ENCODE measurements at regions not wholly inside any gene's neighbourhood (a gene's known extent, or its start where the extent isn't known, plus 50 kb on each side); places are given as distances from the start of the nearest gene placed in this dataset.

DNA sequence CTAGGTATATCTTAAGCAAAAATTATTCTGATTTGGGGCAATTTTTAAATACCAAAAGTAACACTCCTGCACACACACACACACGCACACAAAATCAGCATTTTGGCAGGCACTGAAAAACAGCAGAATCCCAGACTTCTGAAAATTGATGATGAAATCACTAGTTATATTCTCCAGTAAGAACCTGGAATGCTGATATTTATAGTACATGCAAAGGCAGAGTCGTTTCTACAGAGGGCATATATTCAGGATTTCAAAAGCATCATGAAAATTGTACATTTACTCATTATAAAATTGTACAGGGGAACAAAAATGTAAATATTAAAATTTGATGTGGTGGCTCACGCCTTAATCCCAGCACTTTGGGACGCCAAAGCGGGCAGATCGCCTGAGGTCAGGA lies 352.5 kb upstream of the PITX2 start:
- DNase-seq (no peak), ATAC-seq (no peak)
- H3K9me3 ChIP-seq (ENCODE audit: control insufficient read depth, low read length, poor library complexity, severe bottlenecking): no peaks in the 10 kb centered on the region
- no peak overlapping the region for H3K27ac Mint-ChIP-seq
- H3K4me3 Mint-ChIP-seq: no peak overlapping the region
- no peaks in the 10 kb centered on the region for H3K4me1 Mint-ChIP-seq
- H3K27me3 Mint-ChIP-seq: no peaks in the 10 kb centered on the region
- no peaks in the 10 kb centered on the region for H3K36me3 Mint-ChIP-seq (ENCODE audit: low read depth)

DNA sequence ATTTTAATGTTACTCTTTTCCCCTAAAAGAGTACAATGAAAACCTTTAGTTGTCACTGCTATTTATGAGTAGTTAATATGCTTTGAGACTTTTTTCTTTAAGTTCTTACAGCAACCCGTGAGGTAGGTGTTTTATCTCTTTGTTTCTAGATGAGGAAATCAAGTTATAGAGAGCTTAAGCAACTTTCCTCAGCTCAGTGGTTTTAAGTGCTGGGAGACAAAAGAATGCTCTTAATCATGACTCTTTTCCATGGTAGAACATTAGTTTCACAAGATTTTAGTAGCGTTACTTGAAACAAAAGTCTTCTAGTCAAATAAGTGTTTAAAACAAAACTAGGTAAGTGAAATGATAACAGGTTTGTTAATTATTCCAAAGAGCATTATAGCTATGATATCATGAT lies 354.7 kb upstream of the PITX2 start:
- ATAC-seq (no peak), DNase-seq (no peak)
- H3K27me3 Mint-ChIP-seq: no peaks in the 10 kb centered on the region
- no peaks in the 10 kb centered on the region for H3K4me1 Mint-ChIP-seq
- no peak overlapping the region for H3K4me3 Mint-ChIP-seq
- no peaks in the 10 kb centered on the region for H3K9me3 ChIP-seq (ENCODE audit: control insufficient read depth, low read length, poor library complexity, severe bottlenecking)
- no peak overlapping the region for H3K27ac Mint-ChIP-seq
- no peaks in the 10 kb centered on the region for H3K36me3 Mint-ChIP-seq (ENCODE audit: low read depth)

DNA sequence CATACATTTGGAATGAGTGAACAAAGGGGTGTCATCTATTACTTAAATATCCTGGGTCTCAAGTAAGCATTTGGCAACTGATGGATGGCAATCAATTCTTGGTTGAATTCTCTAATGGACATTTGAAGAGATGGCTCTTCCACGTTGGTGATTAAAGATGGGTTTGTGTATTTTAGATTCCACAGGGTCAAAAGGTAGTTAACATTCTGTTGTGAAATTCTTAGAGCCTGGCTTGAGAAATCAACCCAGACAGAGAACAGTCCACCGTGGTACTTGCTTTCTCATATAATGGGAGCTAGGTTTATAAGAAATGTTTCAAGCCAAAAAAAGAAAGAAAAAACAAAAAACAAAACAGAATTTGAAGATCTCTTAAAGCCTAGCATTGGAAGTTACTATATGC lies 355.9 kb upstream of the PITX2 start:
- no peaks in the 10 kb centered on the region for H3K9me3 ChIP-seq (ENCODE audit: control insufficient read depth, low read length, poor library complexity, severe bottlenecking)
- Mint-ChIP-seq H3K4me3 (no peak overlapping the region), H3K36me3 (ENCODE audit: low read depth) (no peaks in the 10 kb centered on the region), H3K4me1 (no peaks in the 10 kb centered on the region), H3K27me3 (no peaks in the 10 kb centered on the region), H3K27ac (no peak overlapping the region)
- DNase-seq (no peak), ATAC-seq (no peak)

DNA sequence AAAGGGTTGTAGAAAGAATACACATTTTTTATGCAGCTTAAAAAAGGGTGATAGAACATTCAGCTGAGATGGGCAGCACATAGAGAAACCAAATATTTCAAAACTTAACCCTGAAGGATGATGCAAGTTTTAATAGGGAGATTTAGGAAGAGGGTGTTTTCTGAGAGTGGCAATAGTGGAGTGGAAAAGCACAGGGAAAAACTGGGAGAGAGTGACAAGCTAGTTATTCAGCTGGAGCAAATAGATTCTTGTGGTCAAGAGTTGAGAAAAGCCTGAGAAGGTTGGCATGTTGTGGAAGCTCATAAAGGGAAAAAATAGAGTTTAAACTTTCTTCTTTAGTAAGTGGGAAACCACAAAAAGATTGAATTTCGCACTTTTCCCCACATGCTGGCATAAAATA lies 359.6 kb upstream of the PITX2 start:
- H3K9me3 ChIP-seq (ENCODE audit: control insufficient read depth, low read length, poor library complexity, severe bottlenecking): no peaks in the 10 kb centered on the region
- H3K4me3 Mint-ChIP-seq: no peak overlapping the region
- no peak for DNase-seq
- no peaks in the 10 kb centered on the region for H3K36me3 Mint-ChIP-seq (ENCODE audit: low read depth)
- no peak for ATAC-seq
- no peak overlapping the region for H3K27ac Mint-ChIP-seq
- H3K27me3 Mint-ChIP-seq: no peaks in the 10 kb centered on the region
- H3K4me1 Mint-ChIP-seq: no peaks in the 10 kb centered on the region

DNA sequence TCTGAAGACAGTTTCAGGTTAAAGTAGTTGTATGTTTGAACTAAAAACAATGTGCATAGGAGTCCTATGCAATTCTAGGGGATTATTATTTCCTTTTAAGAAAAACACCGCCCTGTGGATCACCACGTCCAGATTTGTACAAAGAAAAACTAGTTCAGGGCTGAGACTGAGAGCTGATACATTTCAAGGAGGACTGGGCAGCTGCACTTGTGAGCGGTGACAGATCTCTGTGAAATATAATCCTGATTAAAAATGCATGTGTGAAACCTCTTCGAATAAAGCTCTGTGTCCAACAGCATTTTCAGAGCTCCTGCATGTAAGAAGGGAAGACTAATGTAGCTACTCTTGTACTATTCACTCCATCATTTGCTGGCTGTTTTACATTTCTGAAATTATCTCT lies 365.8 kb upstream of the PITX2 start:
- Mint-ChIP-seq H3K27me3 (no peaks in the 10 kb centered on the region), H3K27ac (no peak overlapping the region), H3K4me3 (no peak overlapping the region), H3K4me1 (no peaks in the 10 kb centered on the region), H3K36me3 (ENCODE audit: low read depth) (no peaks in the 10 kb centered on the region)
- ATAC-seq (no peak), DNase-seq (no peak)
- H3K9me3 ChIP-seq (ENCODE audit: control insufficient read depth, low read length, poor library complexity, severe bottlenecking): no peaks in the 10 kb centered on the region

DNA sequence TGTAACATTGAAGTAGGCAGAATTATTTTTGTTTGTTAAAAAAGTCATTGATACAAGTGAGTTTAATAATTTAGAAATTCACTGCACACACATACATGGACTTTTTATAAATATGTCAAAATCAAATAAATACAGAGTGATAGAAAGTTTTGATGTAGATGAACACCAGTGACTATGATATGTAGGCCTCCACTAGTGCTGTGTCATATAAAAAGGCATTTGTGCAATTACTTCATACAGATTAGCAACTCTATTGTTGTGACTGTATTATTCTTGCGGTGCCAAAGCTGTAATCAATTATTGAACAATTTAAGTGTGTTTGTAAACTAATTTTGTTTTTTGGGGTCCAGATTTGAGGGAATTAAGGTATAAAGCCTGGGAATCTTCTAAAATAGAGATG lies 366.2 kb upstream of the PITX2 start:
- no peak for ATAC-seq
- H3K4me1 Mint-ChIP-seq: no peaks in the 10 kb centered on the region

DNA sequence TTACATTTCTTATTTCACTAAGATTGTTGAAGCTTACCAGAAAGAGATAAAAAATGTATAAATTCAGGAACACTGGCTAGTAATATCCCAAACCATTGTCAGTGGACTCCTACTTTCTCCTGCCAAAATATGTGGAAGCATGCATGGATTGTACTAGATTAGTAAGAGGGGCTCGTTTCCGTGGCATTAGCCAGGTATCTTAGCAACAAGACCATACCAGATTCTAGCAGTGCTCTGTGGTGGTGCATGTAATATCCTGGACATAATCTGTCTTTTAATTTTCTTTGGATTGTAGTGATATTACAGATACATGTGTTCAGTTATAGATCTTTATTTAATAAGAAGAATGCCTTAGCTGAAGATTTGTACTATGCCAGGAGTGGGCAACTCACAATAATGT lies 371.9 kb upstream of the PITX2 start:
- Mint-ChIP-seq H3K27ac (no peak overlapping the region), H3K36me3 (ENCODE audit: low read depth) (no peaks in the 10 kb centered on the region), H3K4me1 (no peaks in the 10 kb centered on the region), H3K27me3 (no peaks in the 10 kb centered on the region), H3K4me3 (no peak overlapping the region)
- ATAC-seq (no peak), DNase-seq (no peak)
- no peaks in the 10 kb centered on the region for H3K9me3 ChIP-seq (ENCODE audit: control insufficient read depth, low read length, poor library complexity, severe bottlenecking)

More for the DNA sequence above, 366.2 kb upstream of the PITX2 start:
- H3K4me3 Mint-ChIP-seq: no peak overlapping the region
- no peaks in the 10 kb centered on the region for H3K9me3 ChIP-seq (ENCODE audit: control insufficient read depth, low read length, poor library complexity, severe bottlenecking)
- no peak for DNase-seq
- no peaks in the 10 kb centered on the region for H3K36me3 Mint-ChIP-seq (ENCODE audit: low read depth)
- H3K27me3 Mint-ChIP-seq: no peaks in the 10 kb centered on the region
- H3K27ac Mint-ChIP-seq: no peak overlapping the region

DNA sequence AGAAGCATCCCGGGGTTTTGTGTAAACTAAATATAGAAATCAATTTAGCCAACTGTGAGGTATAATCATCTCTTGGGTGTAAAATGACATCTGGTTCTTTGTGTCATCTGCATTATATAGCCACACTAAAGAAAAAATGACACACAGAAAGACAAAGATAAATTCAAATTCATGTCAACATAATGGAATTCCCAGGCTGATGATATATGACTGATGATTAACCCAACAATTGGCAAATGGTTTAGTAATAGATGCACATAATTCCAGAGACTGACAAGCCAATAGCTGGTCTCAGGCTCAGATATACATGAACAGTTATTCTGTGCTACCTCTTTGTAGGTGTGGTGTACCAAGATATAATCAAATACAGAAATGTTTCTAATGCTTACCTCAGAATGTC lies 375.4 kb upstream of the PITX2 start:
- H3K27ac Mint-ChIP-seq: no peak overlapping the region
- DNase-seq (no peak), ATAC-seq (no peak)
- H3K27me3 Mint-ChIP-seq: no peaks in the 10 kb centered on the region
- no peaks in the 10 kb centered on the region for H3K9me3 ChIP-seq (ENCODE audit: control insufficient read depth, low read length, poor library complexity, severe bottlenecking)
- H3K4me3 Mint-ChIP-seq: no peak overlapping the region
- no peaks in the 10 kb centered on the region for H3K4me1 Mint-ChIP-seq
- no peaks in the 10 kb centered on the region for H3K36me3 Mint-ChIP-seq (ENCODE audit: low read depth)

DNA sequence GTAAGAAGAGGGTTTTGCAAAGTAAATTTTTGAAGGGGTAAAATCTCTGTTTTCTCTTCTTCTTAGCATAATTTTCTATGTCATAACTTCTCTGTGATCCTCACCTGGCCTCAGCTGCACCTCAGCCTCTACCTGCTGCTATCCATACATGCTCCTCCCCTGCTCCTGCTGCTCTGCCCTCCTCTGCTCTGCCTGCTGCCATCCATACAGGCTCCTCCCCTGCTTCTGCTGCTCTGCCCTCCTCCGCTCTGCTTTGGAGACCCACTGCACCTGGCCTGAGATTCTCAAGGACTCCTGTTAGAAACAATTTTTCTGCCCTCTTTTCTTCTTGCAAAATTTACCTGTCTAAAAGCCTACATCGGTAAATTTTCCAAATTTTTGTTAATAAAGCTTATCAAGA lies 388.6 kb upstream of the PITX2 start:
- DNase-seq (no peak), ATAC-seq (no peak)
- H3K4me3 Mint-ChIP-seq: no peak overlapping the region
- no peaks in the 10 kb centered on the region for H3K27me3 Mint-ChIP-seq
- no peak overlapping the region for H3K27ac Mint-ChIP-seq
- no peaks in the 10 kb centered on the region for H3K4me1 Mint-ChIP-seq
- H3K36me3 Mint-ChIP-seq (ENCODE audit: low read depth): no peaks in the 10 kb centered on the region
- no peaks in the 10 kb centered on the region for H3K9me3 ChIP-seq (ENCODE audit: control insufficient read depth, low read length, poor library complexity, severe bottlenecking)

DNA sequence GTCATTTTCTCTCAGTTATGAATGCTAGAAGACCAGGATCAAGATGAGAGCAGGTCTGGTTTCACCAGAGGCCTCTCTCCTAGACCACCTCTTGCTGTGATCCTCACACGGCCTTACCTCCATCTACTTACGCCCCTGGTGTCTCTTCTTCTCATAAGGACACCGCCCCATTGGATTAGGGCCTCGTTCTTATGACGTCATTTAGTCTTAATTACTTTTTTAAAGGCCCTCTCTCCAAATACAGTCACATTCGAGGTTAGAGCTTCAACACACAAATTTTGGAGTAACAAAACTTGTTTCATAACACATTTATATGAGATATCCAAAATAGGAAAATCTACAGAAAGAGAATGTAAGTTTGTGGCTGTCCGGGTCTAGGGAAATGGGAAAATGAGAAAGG lies 391.0 kb upstream of the PITX2 start:
- no peaks in the 10 kb centered on the region for H3K9me3 ChIP-seq (ENCODE audit: control insufficient read depth, low read length, poor library complexity, severe bottlenecking)
- no peaks in the 10 kb centered on the region for H3K4me1 Mint-ChIP-seq
- DNase-seq (no peak), ATAC-seq (no peak)
- no peak overlapping the region for H3K27ac Mint-ChIP-seq
- no peak overlapping the region for H3K4me3 Mint-ChIP-seq
- H3K27me3 Mint-ChIP-seq: no peaks in the 10 kb centered on the region
- no peaks in the 10 kb centered on the region for H3K36me3 Mint-ChIP-seq (ENCODE audit: low read depth)

DNA sequence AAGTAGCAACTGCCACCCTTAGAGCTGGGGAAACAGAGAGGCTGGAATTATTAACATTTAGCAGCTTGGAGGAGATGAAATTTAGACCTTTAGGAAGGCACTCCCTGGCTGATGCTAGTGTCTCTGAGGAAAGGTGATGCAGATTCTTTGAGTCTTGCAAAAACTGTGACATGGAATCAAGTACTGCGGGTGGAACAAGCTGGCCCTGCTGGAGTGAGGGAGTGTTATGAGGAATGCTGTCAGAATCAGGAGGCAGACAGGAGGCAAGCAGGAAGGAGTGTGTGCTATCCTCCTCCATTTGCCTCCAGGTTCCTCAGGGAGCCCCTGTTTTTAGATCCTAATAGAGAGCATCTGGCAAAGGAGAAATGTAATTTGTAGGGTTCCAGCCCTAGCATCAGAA lies 391.7 kb upstream of the PITX2 start:
- no peaks in the 10 kb centered on the region for H3K36me3 Mint-ChIP-seq (ENCODE audit: low read depth)
- no peak for ATAC-seq
- H3K4me3 Mint-ChIP-seq: no peak overlapping the region

DNA sequence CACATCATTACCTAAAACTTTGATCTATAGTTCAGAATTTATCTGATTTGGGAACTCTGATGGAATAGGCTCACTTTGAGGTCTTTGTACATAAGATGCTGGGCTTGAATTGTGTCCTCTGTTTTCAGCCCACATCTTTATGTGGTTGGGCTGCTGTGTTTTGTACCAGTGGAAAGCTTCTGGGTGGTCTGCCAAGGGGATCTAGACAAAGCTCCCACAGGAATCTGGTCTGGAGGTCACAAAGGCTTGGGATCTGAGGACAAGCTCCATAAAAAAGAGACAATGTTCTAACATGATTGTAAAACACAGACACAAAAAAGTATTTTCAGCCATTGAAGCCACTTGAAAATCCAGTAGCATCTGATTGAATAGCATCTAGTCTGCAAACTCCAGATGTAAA lies 393.5 kb upstream of the PITX2 start:
- no peak overlapping the region for H3K4me3 Mint-ChIP-seq
- H3K27me3 Mint-ChIP-seq: no peaks in the 10 kb centered on the region
- no peak for DNase-seq
- no peaks in the 10 kb centered on the region for H3K4me1 Mint-ChIP-seq
- no peak overlapping the region for H3K27ac Mint-ChIP-seq
- ATAC-seq: no peak
- no peaks in the 10 kb centered on the region for H3K36me3 Mint-ChIP-seq (ENCODE audit: low read depth)
- H3K9me3 ChIP-seq (ENCODE audit: control insufficient read depth, low read length, poor library complexity, severe bottlenecking): no peaks in the 10 kb centered on the region

More for the DNA sequence above, 391.7 kb upstream of the PITX2 start:
- Mint-ChIP-seq H3K4me1 (no peaks in the 10 kb centered on the region), H3K27ac (no peak overlapping the region), H3K27me3 (no peaks in the 10 kb centered on the region)
- H3K9me3 ChIP-seq (ENCODE audit: control insufficient read depth, low read length, poor library complexity, severe bottlenecking): no peaks in the 10 kb centered on the region
- DNase-seq: no peak

DNA sequence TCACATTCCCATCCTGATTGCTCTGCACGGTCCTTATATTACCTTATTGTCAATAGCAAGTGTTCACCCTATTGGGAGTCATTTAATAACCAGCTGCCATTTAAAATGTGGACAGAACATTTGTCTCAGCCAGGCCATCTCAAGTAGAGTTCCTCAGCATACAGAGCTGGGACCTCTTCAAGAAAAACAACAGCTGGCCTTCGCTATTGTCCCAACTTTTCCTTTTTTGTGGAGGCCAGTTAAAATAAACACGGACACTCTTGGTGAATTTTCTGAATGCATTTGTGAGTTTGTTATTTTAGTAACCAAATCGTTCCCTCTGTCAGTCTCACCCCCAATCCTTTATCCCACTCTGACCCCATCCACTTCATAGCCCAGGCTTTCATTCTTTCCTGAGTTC lies 395.3 kb upstream of the PITX2 start:
- DNase-seq: no peak
- H3K4me3 Mint-ChIP-seq: no peak overlapping the region
- H3K27ac Mint-ChIP-seq: no peak overlapping the region

DNA sequence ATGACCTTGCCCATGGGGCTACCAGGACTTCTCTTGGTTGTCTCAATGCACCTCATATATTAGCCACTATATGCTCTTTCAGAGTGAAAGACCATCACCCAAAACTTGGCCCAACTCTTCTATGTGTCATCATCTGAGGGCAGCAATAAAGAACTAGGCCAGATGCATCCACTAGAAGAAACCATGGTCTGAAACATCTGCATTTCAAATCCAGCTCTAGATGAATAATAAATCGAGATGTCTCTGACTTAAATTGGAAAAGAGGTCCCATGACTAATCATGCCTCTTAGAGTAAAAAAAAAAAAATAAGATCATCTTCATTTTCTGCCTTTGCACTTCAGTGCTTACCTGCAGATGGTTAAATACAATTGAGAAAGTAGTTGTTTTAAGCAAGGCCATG lies 397.6 kb upstream of the PITX2 start:
- Mint-ChIP-seq H3K27ac (no peak overlapping the region), H3K27me3 (no peaks in the 10 kb centered on the region), H3K36me3 (ENCODE audit: low read depth) (no peaks in the 10 kb centered on the region), H3K4me1 (no peaks in the 10 kb centered on the region), H3K4me3 (no peak overlapping the region)
- no peaks in the 10 kb centered on the region for H3K9me3 ChIP-seq (ENCODE audit: control insufficient read depth, low read length, poor library complexity, severe bottlenecking)
- ATAC-seq: no peak
- no peak for DNase-seq

More for the DNA sequence above, 395.3 kb upstream of the PITX2 start:
- H3K9me3 ChIP-seq (ENCODE audit: control insufficient read depth, low read length, poor library complexity, severe bottlenecking): no peaks in the 10 kb centered on the region
- no peak for ATAC-seq
- Mint-ChIP-seq H3K27me3 (no peaks in the 10 kb centered on the region), H3K36me3 (ENCODE audit: low read depth) (no peaks in the 10 kb centered on the region), H3K4me1 (no peaks in the 10 kb centered on the region)

DNA sequence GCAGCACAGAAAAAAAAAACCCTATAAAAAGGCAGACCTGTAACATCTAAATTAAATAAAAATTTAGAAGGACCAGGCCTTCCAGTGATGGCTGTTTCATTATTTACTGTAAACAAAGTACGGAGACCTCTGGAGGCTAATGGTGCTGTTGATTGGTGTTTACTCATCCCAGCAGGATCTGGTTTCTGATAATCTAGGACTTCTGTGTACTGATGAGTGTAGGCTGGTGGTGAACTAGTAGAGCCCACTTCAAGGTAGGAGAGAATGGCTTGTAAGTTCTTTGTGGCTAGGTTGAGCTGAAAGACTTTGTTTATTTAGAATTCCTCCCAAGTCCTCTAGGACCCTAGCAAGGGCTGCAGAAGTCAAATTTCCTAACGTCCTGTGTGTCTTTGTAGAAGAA lies 398.1 kb upstream of the PITX2 start:
- H3K9me3 ChIP-seq (ENCODE audit: control insufficient read depth, low read length, poor library complexity, severe bottlenecking): no peaks in the 10 kb centered on the region
- ATAC-seq (no peak), DNase-seq (no peak)
- Mint-ChIP-seq H3K4me3 (no peak overlapping the region), H3K27ac (no peak overlapping the region), H3K4me1 (no peaks in the 10 kb centered on the region), H3K36me3 (ENCODE audit: low read depth) (no peaks in the 10 kb centered on the region), H3K27me3 (no peaks in the 10 kb centered on the region)
